Fibroblast of pulmonary artery (primary cell): ENCODE measurements at regions not wholly inside any gene's neighbourhood (a gene's known extent, or its start where the extent isn't known, plus 50 kb on each side); places are given as distances from the start of the nearest gene placed in this dataset.

ENCODE experiments used
- DNase-seq: peaks from one replicate; pipeline ENCODE4 v3.0.0-alpha.2; 2010; ENCODE audit warnings: low read depth
- H3K4me3 ChIP-seq: replicated peaks from 2 replicates; pipeline ENCODE4 v1.5.1; 2011; ENCODE audit warnings: low read depth, mild to moderate bottlenecking, control low read depth, low read length, moderate library complexity
- CTCF ChIP-seq: IDR thresholded peaks from 2 replicates; pipeline ENCODE4 v1.5.1; 2011; ENCODE audit warnings: mild to moderate bottlenecking, control low read depth, low read length, inconsistent platforms; ENCODE audit errors: missing control alignments

GRCh38 chr4:100722866-100723459 is 205.1 kb upstream of the EMCN start:
- no peak for TF ChIP-seq CTCF
- H3K4me3 ChIP-seq, result no peak overlapping the region
- no peak for DNase-seq

- H3K4me3 ChIP-seq, result no peak overlapping the region
- no peak for DNase-seq
- no peak for TF ChIP-seq CTCF
Measured at GRCh38 chr4:100722133-100722532, 204.3 kb upstream of the EMCN start.

GRCh38 chr4:100721490-100721889 is 203.7 kb upstream of the EMCN start:
- TF ChIP-seq CTCF, result no peak
- H3K4me3 ChIP-seq, result no peak overlapping the region
- DNase-seq, result no peak

DNA sequence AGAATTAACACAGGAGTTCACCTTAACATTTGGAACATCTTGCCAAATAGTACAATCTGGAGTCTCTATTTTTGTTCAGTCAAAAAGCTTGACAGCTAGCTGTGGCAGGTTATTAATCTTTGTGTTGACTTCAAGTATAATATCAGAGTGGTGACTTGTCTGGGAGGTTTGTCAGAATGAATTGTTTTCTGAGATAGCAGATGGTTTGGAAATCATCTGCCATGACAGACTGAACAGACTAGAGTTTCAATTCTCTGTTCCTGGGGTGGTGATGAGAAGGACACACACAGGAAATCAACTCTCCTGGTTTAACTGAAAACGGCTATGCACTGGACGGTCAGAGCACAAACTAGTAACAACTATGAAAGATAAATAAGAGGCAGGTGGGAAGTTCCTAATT is 203.3 kb upstream of the EMCN start:
- no peak for DNase-seq
- no peak overlapping the region for H3K4me3 ChIP-seq
- TF ChIP-seq CTCF, result no peak

- DNase-seq, result no peak
- no peak overlapping the region for H3K4me3 ChIP-seq
- TF ChIP-seq CTCF, result no peak
Measured at GRCh38 chr4:100716416-100716815, 198.6 kb upstream of the EMCN start.

GRCh38 chr4:100708776-100709175 is 191.0 kb upstream of the EMCN start:
- H3K4me3 ChIP-seq, result no peak overlapping the region
- no peak for TF ChIP-seq CTCF
- no peak for DNase-seq

DNA sequence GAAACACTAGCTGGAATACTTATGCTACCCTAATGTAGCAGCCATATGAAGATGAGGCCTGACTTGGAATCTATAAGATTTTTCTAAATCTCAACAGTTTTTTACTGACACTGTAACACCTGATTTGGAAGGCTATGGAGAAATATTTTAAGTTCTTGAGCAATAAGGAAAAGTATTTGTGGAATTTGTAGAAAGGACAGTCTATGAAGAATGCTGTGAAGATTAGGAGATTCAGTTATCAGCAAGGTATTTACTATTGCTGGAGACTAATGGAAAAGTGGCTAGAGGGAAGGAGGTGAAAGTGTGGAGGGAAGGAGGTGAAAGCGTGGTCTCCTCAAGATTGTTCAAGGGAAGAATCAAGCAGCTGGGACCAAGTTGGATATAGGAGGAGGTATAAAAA is 190.0 kb upstream of the EMCN start:
- DNase-seq, result peak; percentile 33
- no peak overlapping the region for H3K4me3 ChIP-seq
- no peak for TF ChIP-seq CTCF
